GM12878 (cell line): ENCODE measurements at regions not wholly inside any gene's neighbourhood (a gene's known extent, or its start where the extent isn't known, plus 50 kb on each side); places are given as distances from the start of the nearest gene placed in this dataset.

ENCODE experiments used
- ATAC-seq: fragments of 200-7000 bp; cut with Tn5 transposase; 3 replicates; pipeline ENCODE4 v1.9.1; 2020; ENCODE audit warnings: mild to moderate bottlenecking, moderate library complexity
- BruUV-seq: library from RNA; stranded (reverse); fragments of 400-500 nt; replicated peaks from 2 replicates; lab custom pipeline; 2021; lab: Mats Ljungman, UMichigan
- CTCF ChIA-PET: fragments of 300-600 bp; sonication (Branson Sonifier 250); formaldehyde crosslinking; extraction: SDS; loops from one replicate; lab custom pipeline; 2021; ENCODE audit warnings: inconsistent platforms; lab: Yijun Ruan, JAX
- POLR2A ChIA-PET: fragments of 350-600 bp; formaldehyde crosslinking; extraction: SDS; loops from one replicate; lab custom pipeline; 2021; ENCODE audit warnings: inconsistent platforms; lab: Charles Lee
- RAD21 ChIA-PET: fragments of 300-600 bp; sonication (Branson Sonifier 250); formaldehyde crosslinking; loops from one replicate; lab custom pipeline; 2023; ENCODE audit warnings: antibody characterized with exemption; ENCODE audit not compliant: unreplicated experiment; lab: Charles Lee
- SMC1A ChIA-PET: fragments of 300-600 bp; sonication (Branson Sonifier 250); formaldehyde crosslinking; loops from one replicate; lab custom pipeline; 2023; ENCODE audit not compliant: unreplicated experiment, uncharacterized antibody; lab: Charles Lee
- DNase-seq: peaks from one replicate; pipeline ENCODE4 v3.0.0-alpha.2; 2011; ENCODE audit warnings: low read depth, low spot score
- FAIRE-seq: peaks from 3 replicates; lab custom pipeline; 2011; peaks lifted over from hg19 to GRCh38; lab: Jason Lieb, UNC
- H2AFZ ChIP-seq: 2 replicates; pipeline ENCODE4 v1.6.0; 2011; ENCODE audit warnings: low read depth, low read length, control low read depth; ENCODE audit not compliant: control insufficient read depth
- H3K27ac ChIP-seq: 2 replicates; pipeline ENCODE4 v1.5.1; 2011; ENCODE audit warnings: control low read depth; ENCODE audit not compliant: control insufficient read depth, insufficient read depth
- H3K27me3 ChIP-seq, 2 experiments: replicated peaks in 1 of 2; 2 replicates each; pipeline versions ENCODE4 v1.6.0 to v1.6.1; 2011; ENCODE audit warnings: low read length in 1 of 2; ENCODE audit not compliant: control insufficient read depth in 2 of 2, insufficient read depth in 2 of 2
- H3K36me3 ChIP-seq, 2 experiments: 2 replicates each; pipeline ENCODE4 v1.5.1; 2011; ENCODE audit warnings: low read length in 1 of 2; ENCODE audit not compliant: control insufficient read depth in 2 of 2, insufficient read depth in 2 of 2
- H3K4me1 ChIP-seq: 2 replicates; pipeline ENCODE4 v1.6.1; 2011; ENCODE audit warnings: mild to moderate bottlenecking, low read length, moderate library complexity, mixed read lengths; ENCODE audit not compliant: control insufficient read depth, insufficient read depth
- H3K4me2 ChIP-seq: 2 replicates; pipeline ENCODE4 v1.6.0; 2011; ENCODE audit warnings: control low read depth; ENCODE audit not compliant: control insufficient read depth, insufficient read depth
- H3K4me3 ChIP-seq: fragments of 200-600 bp; sonication (generic); 2 replicates; pipeline ENCODE4 v1.5.1; 2016
- H3K79me2 ChIP-seq: 2 replicates; pipeline ENCODE4 v1.6.0; 2011; ENCODE audit warnings: low read length; ENCODE audit not compliant: control insufficient read depth, insufficient read depth
- H3K9ac ChIP-seq: 2 replicates; pipeline ENCODE4 v1.8.0; 2011; ENCODE audit warnings: low read length, control low read depth, mixed read lengths; ENCODE audit not compliant: control insufficient read depth, insufficient read depth
- H3K9me3 ChIP-seq: replicated peaks from 3 replicates; pipeline ENCODE4 v1.5.1; 2011; ENCODE audit warnings: mild to moderate bottlenecking, low read length; ENCODE audit not compliant: control insufficient read depth, insufficient read depth
- H4K20me1 ChIP-seq: 2 replicates; pipeline ENCODE4 v1.6.0; 2011; ENCODE audit not compliant: control insufficient read depth, insufficient read depth
- ATF7 ChIP-seq: fragments of 450-650 bp; IDR thresholded peaks from 2 replicates; pipeline ENCODE4 v1.6.1; 2016; ENCODE audit warnings: low read depth, mild to moderate bottlenecking
- BCL11A ChIP-seq: IDR thresholded peaks from 2 replicates; pipeline ENCODE4 v1.6.1; 2011; ENCODE audit warnings: low read depth, low read length
- CBX3 ChIP-seq: fragments of 200-600 bp; sonication (generic); IDR thresholded peaks from 2 replicates; pipeline ENCODE4 v1.6.1; 2016; ENCODE audit warnings: low read depth, borderline replicate concordance
- DPF2 ChIP-seq: fragments of 450-650 bp; IDR thresholded peaks from 2 replicates; pipeline ENCODE4 v1.6.1; 2017; ENCODE audit warnings: mild to moderate bottlenecking
- EGR1 ChIP-seq, 2 experiments: IDR thresholded peaks; 1 replicate in 1 of 2; 2 replicates in 1 of 2; pipeline ENCODE4 v1.6.1; 2011 to 2012; ENCODE audit warnings: low read depth in 2 of 2, low read length in 2 of 2, borderline replicate concordance in 1 of 2, mild to moderate bottlenecking in 1 of 2, moderate library complexity in 1 of 2
- EZH2 ChIP-seq: IDR thresholded peaks from 2 replicates; pipeline ENCODE4 v1.6.1; 2012; ENCODE audit warnings: low read depth, mild to moderate bottlenecking, control low read depth, inconsistent platforms, low read length, borderline replicate concordance; ENCODE audit not compliant: control insufficient read depth
- FOXM1 ChIP-seq: IDR thresholded peaks from 2 replicates; pipeline ENCODE4 v1.6.1; 2012; ENCODE audit warnings: low read depth, mild to moderate bottlenecking, inconsistent platforms, low read length, moderate library complexity
- MEF2A ChIP-seq: IDR thresholded peaks from 2 replicates; pipeline ENCODE4 v1.6.1; 2011; ENCODE audit warnings: low read depth, mild to moderate bottlenecking, low read length, moderate library complexity; ENCODE audit not compliant: insufficient read depth
- MXI1 ChIP-seq: fragments of 150-350 bp; IDR thresholded peaks from 2 replicates; pipeline ENCODE4 v1.6.1; 2011; ENCODE audit warnings: low read depth, mild to moderate bottlenecking, inconsistent platforms, low read length, improper control_type of control experiment
- NFYB ChIP-seq: IDR thresholded peaks from 2 replicates; pipeline ENCODE4 v1.6.1; 2011; ENCODE audit warnings: low read depth, mild to moderate bottlenecking, low read length, improper control_type of control experiment, moderate library complexity; ENCODE audit not compliant: insufficient read depth
- PAX8 ChIP-seq: fragments of 450-650 bp; IDR thresholded peaks from 2 replicates; pipeline ENCODE4 v1.6.1; 2017; ENCODE audit warnings: mild to moderate bottlenecking, moderate library complexity
- POLR2AphosphoS2 ChIP-seq: IDR thresholded peaks from 2 replicates; pipeline ENCODE4 v1.6.1; 2011; ENCODE audit warnings: low read depth, mild to moderate bottlenecking, low read length, improper control_type of control experiment, moderate library complexity
- RAD51 ChIP-seq: fragments of 450-650 bp; IDR thresholded peaks from 2 replicates; pipeline ENCODE4 v1.6.1; 2016; ENCODE audit warnings: moderate library complexity, mild to moderate bottlenecking, inconsistent platforms
- SIN3A ChIP-seq: IDR thresholded peaks from 2 replicates; pipeline ENCODE4 v1.6.1; 2012; ENCODE audit warnings: low read depth, low read length, improper control_type of control experiment
- SMAD1 ChIP-seq: fragments of 450-650 bp; IDR thresholded peaks from 2 replicates; pipeline ENCODE4 v1.6.1; 2018; ENCODE audit warnings: mild to moderate bottlenecking, low read depth; ENCODE audit not compliant: partially characterized antibody
- WGBS: methylation state at CpG from one replicate; pipeline ENCODE4 v1.1.6; 2016; ENCODE audit warnings: low lambda C conversion rate; ENCODE audit not compliant: insufficient replicate concordance, insufficient coverage; ENCODE audit errors: missing lambda C conversion rate; 5-methylcytosine and 5-hydroxymethylcytosine counted together
- in situ Hi-C: fragments of 300-500 bp; cut with MboI; formaldehyde crosslinking; loops from 9 replicates; pipeline ENCODE4 v1.14.3; 2018; ENCODE audit warnings: mixed read lengths
- intact Hi-C: fragments of 100-400 bp; cut with micrococcal nuclease; formaldehyde crosslinking; loops from one replicate; pipeline ENCODE4 v1.14.2; 2022; ENCODE audit not compliant: unreplicated experiment
- TF ChIP-seq, protein P1 (sequence below): fragments of 450-650 bp; IDR thresholded peaks from 2 replicates; pipeline ENCODE4 v1.6.1; 2014; ENCODE audit warnings: mild to moderate bottlenecking
- TF ChIP-seq, protein P2 (sequence below): fragments of 450-650 bp; conservative IDR thresholded peaks from 2 replicates; pipeline ENCODE4 v1.6.1; 2017; ENCODE audit warnings: mild to moderate bottlenecking, moderate library complexity

DNA sequence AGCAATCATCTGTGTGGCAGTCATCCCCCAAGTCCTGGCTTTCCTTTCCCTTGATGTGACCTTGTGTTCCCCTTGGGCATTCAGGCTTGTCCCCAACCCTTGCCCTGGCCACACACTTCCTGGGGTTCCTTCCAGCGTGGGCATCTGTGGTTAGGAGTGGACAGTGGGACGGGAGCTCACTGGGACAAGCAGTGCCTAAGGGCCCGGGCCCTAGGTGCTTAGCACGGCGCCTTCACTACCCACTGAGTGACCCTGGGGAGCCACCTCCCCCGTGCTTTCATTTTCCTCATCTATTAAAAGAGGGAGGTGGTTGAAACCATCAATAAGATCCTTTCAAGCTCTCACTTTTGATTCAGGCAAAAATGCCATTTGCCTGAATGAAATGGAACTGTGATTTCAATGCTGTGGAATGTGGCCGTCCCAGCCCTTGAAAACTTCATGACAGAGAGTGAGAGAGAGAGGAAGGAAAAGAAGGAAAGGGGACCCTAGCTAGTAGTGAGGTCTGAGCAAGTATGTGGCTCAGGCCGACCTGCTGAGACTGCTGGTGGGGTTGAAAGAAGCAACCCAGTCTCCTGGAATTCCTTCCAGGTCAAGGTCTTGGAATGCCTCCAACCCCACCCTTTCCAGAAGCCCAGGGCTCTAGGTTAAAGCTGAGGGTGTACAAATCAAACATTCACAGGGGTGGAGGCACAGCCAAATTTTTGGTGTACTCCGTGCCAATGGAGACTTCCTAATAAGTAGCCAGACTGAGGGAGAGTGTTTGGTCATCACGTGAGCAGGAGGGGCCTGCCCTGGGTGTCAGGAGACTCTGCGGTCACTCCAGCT lies 302.9 kb downstream of the TLE3 start:
- H3K36me3 ChIP-seq = no peaks in the 10 kb centered on the region
- peaks cover 2 to 5% of the 10 kb centered on the region in 2 experiments; a peak in 3 of 4 replicates for H3K27me3 ChIP-seq
- no peak overlapping the region for H3K27ac ChIP-seq
- ATAC-seq (no peak), DNase-seq (no peak), FAIRE-seq (no peak)
- H3K4me1 ChIP-seq = no peaks in the 10 kb centered on the region
- no peaks in the 10 kb centered on the region; the same call in 2 of the 3 replicates for H3K9me3 ChIP-seq
- CTCF ChIA-PET = no interaction called here
- POLR2A ChIA-PET = no interaction called here
- H4K20me1 ChIP-seq = no peaks in the 10 kb centered on the region; the same call in 1 of the 2 replicates
- SMC1A ChIA-PET = interaction anchor here (0.9 kb wide), 1 partner anchor 8 kb away, joined by 3 read pairs; no protein-coding TSS in a partner anchor
- no peak overlapping the region for H3K4me3 ChIP-seq
- no peaks in the 10 kb centered on the region for H3K79me2 ChIP-seq
- WGBS = 38% methylated on average over 11 of the region's 11 CpGs
- no TSS peak for BruUV-seq
- H3K4me2 ChIP-seq = no peak overlapping the region
- intact Hi-C loops (no loop called here), in situ Hi-C loops (no loop called here)
- H2AFZ ChIP-seq = no peak overlapping the region
- TF ChIP-seq, protein P1, sequence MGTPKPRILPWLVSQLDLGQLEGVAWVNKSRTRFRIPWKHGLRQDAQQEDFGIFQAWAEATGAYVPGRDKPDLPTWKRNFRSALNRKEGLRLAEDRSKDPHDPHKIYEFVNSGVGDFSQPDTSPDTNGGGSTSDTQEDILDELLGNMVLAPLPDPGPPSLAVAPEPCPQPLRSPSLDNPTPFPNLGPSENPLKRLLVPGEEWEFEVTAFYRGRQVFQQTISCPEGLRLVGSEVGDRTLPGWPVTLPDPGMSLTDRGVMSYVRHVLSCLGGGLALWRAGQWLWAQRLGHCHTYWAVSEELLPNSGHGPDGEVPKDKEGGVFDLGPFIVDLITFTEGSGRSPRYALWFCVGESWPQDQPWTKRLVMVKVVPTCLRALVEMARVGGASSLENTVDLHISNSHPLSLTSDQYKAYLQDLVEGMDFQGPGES = no peak
- TF ChIP-seq POLR2AphosphoS2 (no peak), FOXM1 (no peak), BCL11A (no peak), PAX8 (no peak), EZH2 (no peak), ATF7 (no peak), MEF2A (no peak), RAD51 (no peak), EGR1 (IDR thresholded peaks at IDR 0.05; ENCODE audit: borderline replicate concordance in 1 of 2, low read depth in 2 of 2, low read length in 2 of 2) (no peak), SMAD1 (no peak), DPF2 (no peak), NFYB (no peak), CBX3 (no peak), MXI1 (no peak), SIN3A (no peak)
- TF ChIP-seq, protein P2, sequence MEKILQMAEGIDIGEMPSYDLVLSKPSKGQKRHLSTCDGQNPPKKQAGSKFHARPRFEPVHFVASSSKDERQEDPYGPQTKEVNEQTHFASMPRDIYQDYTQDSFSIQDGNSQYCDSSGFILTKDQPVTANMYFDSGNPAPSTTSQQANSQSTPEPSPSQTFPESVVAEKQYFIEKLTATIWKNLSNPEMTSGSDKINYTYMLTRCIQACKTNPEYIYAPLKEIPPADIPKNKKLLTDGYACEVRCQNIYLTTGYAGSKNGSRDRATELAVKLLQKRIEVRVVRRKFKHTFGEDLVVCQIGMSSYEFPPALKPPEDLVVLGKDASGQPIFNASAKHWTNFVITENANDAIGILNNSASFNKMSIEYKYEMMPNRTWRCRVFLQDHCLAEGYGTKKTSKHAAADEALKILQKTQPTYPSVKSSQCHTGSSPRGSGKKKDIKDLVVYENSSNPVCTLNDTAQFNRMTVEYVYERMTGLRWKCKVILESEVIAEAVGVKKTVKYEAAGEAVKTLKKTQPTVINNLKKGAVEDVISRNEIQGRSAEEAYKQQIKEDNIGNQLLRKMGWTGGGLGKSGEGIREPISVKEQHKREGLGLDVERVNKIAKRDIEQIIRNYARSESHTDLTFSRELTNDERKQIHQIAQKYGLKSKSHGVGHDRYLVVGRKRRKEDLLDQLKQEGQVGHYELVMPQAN = no peak
- H3K9ac ChIP-seq = no peak overlapping the region
- RAD21 ChIA-PET = no interaction called here
